ENCODE measurements at regions not wholly inside any gene's neighbourhood (a gene's known extent, or its start where the extent isn't known, plus 50 kb on each side); places are given as distances from the start of the nearest gene placed in this dataset.

GRCh38 chr4:148852092-148852699, 410.0 kb upstream of the NR3C2 start:
- intact Hi-C loops (cut with DNase I): no loop called here
- H3K4me1 ChIP-seq: no peaks in the 10 kb centered on the region
- no peak overlapping the region for H3K4me3 ChIP-seq
- TF ChIP-seq CTCF (IDR thresholded peaks at IDR 0.05): no peak
- no peak for TF ChIP-seq POLR2AphosphoS5 (IDR thresholded peaks at IDR 0.05; ENCODE audit: insufficient read depth in 1 of 2, low read depth in 1 of 2)
- DNase-seq (ENCODE audit: extremely low spot score in 2 of 2): no peak
- no peak overlapping the region for H3K27ac ChIP-seq
- H3K27me3 ChIP-seq: no peaks in the 10 kb centered on the region
- H3K9me3 ChIP-seq: no peaks in the 10 kb centered on the region
- H3K36me3 ChIP-seq: no peaks in the 10 kb centered on the region

GRCh38 chr4:148850257-148850995, 408.2 kb upstream of the NR3C2 start:
- no peak overlapping the region for H3K4me3 ChIP-seq
- H3K4me1 ChIP-seq: no peaks in the 10 kb centered on the region
- DNase-seq (ENCODE audit: extremely low spot score in 2 of 2): no peak
- intact Hi-C loops (cut with DNase I): no loop called here
- no peaks in the 10 kb centered on the region for H3K9me3 ChIP-seq
- no peaks in the 10 kb centered on the region for H3K36me3 ChIP-seq
- no peak for TF ChIP-seq POLR2AphosphoS5 (IDR thresholded peaks at IDR 0.05; ENCODE audit: insufficient read depth in 1 of 2, low read depth in 1 of 2)
- TF ChIP-seq CTCF (IDR thresholded peaks at IDR 0.05): no peak
- no peak for TF ChIP-seq POLR2A (IDR thresholded peaks at IDR 0.05)
- H3K27ac ChIP-seq: no peak overlapping the region
- no peaks in the 10 kb centered on the region for H3K27me3 ChIP-seq

- Histone ChIP-seq H3K4me1 (no peaks in the 10 kb centered on the region), H3K9me3 (no peaks in the 10 kb centered on the region), H3K27ac (no peak overlapping the region), H3K27me3 (no peaks in the 10 kb centered on the region), H3K36me3 (no peaks in the 10 kb centered on the region), H3K4me3 (no peak overlapping the region)
- no peak for DNase-seq (ENCODE audit: extremely low spot score in 2 of 2)
- intact Hi-C loops (cut with DNase I): no loop called here
- TF ChIP-seq CTCF (IDR thresholded peaks at IDR 0.05) (no peak), POLR2A (IDR thresholded peaks at IDR 0.05) (no peak), POLR2AphosphoS5 (IDR thresholded peaks at IDR 0.05; ENCODE audit: insufficient read depth in 1 of 2, low read depth in 1 of 2) (no peak)
Observed at GRCh38 chr4:148849581-148849980, 407.4 kb upstream of the NR3C2 start.

GRCh38 chr4:148847544-148848255, 405.5 kb upstream of the NR3C2 start:
- no peaks in the 10 kb centered on the region for H3K36me3 ChIP-seq
- no peaks in the 10 kb centered on the region for H3K9me3 ChIP-seq
- no peaks in the 10 kb centered on the region for H3K4me1 ChIP-seq
- no peak for DNase-seq (ENCODE audit: extremely low spot score in 2 of 2)
- H3K27me3 ChIP-seq: no peaks in the 10 kb centered on the region
- no peak overlapping the region for H3K4me3 ChIP-seq
- no peak for TF ChIP-seq POLR2AphosphoS5 (IDR thresholded peaks at IDR 0.05; ENCODE audit: insufficient read depth in 1 of 2, low read depth in 1 of 2)
- no peak for TF ChIP-seq CTCF (IDR thresholded peaks at IDR 0.05)
- TF ChIP-seq POLR2A (IDR thresholded peaks at IDR 0.05): no peak
- intact Hi-C loops (cut with DNase I): no loop called here
- H3K27ac ChIP-seq: no peak overlapping the region

GRCh38 chr4:148845609-148846008, 403.4 kb upstream of the NR3C2 start:
- Histone ChIP-seq H3K4me3 (no peak overlapping the region), H3K36me3 (no peaks in the 10 kb centered on the region), H3K4me1 (no peaks in the 10 kb centered on the region), H3K9me3 (no peaks in the 10 kb centered on the region), H3K27ac (no peak overlapping the region), H3K27me3 (no peaks in the 10 kb centered on the region)
- DNase-seq (ENCODE audit: extremely low spot score in 2 of 2): no peak
- TF ChIP-seq POLR2A (IDR thresholded peaks at IDR 0.05): no peak
- TF ChIP-seq CTCF (IDR thresholded peaks at IDR 0.05): no peak
- no peak for TF ChIP-seq POLR2AphosphoS5 (IDR thresholded peaks at IDR 0.05; ENCODE audit: insufficient read depth in 1 of 2, low read depth in 1 of 2)
- intact Hi-C loops (cut with DNase I): no loop called here

All from vagina (tissue), 2 donors.